ENCODE measurements at regions not wholly inside any gene's neighbourhood (a gene's known extent, or its start where the extent isn't known, plus 50 kb on each side); places are given as distances from the start of the nearest gene placed in this dataset.

DNA sequence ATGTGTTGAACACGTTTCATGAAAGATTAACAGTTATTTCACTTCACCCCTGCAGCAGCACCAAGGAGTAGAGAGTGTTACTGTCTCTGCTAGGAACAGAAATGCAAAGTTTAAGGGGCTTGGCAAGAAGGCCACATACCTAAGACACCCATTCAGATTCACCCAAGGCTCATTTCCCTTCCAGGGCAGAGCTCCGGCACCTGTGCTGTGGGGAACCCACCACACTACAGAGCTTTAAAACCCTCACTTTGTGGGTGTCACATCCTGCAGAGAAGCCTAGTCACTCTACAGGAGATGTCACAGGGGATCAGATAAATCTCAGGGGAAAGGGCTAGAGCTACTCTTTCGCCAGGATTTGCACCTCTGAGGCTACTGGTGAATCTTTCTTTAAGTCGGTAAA, 176.1 kb upstream of the KLF6 start:
- Histone ChIP-seq H3K9me3 (no peaks in the 10 kb centered on the region), H3K27ac (no peak overlapping the region), H3K4me1 (peaks cover 0 to 25% (median 17%) of the 10 kb centered on the region in 4 donors), H3K27me3 (no peaks in the 10 kb centered on the region), H3K36me3 (no peaks in the 10 kb centered on the region), H3K4me3 (no peak overlapping the region)
- WGBS, 2 donors (ENCODE audit: low coverage in 1 of 2): 57 to 79% methylated on average over 1 to 4 of the region's 4 CpGs
- TF ChIP-seq, protein P1, sequence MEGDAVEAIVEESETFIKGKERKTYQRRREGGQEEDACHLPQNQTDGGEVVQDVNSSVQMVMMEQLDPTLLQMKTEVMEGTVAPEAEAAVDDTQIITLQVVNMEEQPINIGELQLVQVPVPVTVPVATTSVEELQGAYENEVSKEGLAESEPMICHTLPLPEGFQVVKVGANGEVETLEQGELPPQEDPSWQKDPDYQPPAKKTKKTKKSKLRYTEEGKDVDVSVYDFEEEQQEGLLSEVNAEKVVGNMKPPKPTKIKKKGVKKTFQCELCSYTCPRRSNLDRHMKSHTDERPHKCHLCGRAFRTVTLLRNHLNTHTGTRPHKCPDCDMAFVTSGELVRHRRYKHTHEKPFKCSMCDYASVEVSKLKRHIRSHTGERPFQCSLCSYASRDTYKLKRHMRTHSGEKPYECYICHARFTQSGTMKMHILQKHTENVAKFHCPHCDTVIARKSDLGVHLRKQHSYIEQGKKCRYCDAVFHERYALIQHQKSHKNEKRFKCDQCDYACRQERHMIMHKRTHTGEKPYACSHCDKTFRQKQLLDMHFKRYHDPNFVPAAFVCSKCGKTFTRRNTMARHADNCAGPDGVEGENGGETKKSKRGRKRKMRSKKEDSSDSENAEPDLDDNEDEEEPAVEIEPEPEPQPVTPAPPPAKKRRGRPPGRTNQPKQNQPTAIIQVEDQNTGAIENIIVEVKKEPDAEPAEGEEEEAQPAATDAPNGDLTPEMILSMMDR (IDR thresholded peaks at IDR 0.05): no peak
- TF ChIP-seq POLR2A (IDR thresholded peaks at IDR 0.05) (no peak), EP300 (IDR thresholded peaks at IDR 0.05; ENCODE audit: low read depth) (no peak), POLR2AphosphoS5 (IDR thresholded peaks at IDR 0.05) (no peak)
- intact Hi-C loops (cut with DNase I; ENCODE audit: low total_unique reads): no loop called here
- in situ Hi-C loops (cut with MboI; ENCODE audit: low pct_ligation_motif_present in 1 of 4, low pct_unique_long_range_greater_than_20kb in 1 of 4, low sequenced_read_pairs in 3 of 4): no loop called here
- DNase-seq: no peak

DNA sequence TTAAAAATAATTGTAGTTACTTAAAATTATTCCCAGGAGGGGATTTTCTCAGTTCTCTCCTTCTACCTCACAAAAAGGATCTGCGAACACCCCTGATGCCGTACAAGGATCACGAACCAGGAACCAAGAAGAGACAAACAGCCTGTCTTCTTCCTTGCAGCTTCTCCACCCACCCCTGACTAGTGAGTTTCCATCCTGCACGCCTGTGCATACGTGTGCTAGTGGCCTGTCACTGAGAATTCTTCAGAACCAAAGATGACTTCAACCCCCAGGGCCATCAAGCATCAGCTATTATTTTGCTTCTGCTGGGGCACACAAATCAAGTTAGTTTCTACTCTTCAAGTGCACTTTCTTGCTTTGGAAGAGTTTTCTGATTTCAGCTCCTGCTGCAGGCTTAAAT, 175.5 kb upstream of the KLF6 start:
- Histone ChIP-seq H3K27me3 (no peaks in the 10 kb centered on the region), H3K9me3 (no peaks in the 10 kb centered on the region), H3K4me1 (peaks cover 0 to 25% (median 17%) of the 10 kb centered on the region in 4 donors), H3K4me3 (no peak overlapping the region), H3K36me3 (no peaks in the 10 kb centered on the region), H3K27ac (no peak overlapping the region)
- in situ Hi-C loops (cut with MboI; ENCODE audit: low pct_ligation_motif_present in 1 of 4, low pct_unique_long_range_greater_than_20kb in 1 of 4, low sequenced_read_pairs in 3 of 4) (no loop called here), intact Hi-C loops (cut with DNase I; ENCODE audit: low total_unique reads) (no loop called here)
- WGBS, 2 donors (ENCODE audit: low coverage in 1 of 2): 93 to 98% methylated on average over 4 to 5 of the region's 5 CpGs
- TF ChIP-seq, protein P1 (IDR thresholded peaks at IDR 0.05): no peak
- no peak for TF ChIP-seq POLR2A (IDR thresholded peaks at IDR 0.05)
- TF ChIP-seq EP300 (IDR thresholded peaks at IDR 0.05; ENCODE audit: low read depth): no peak
- TF ChIP-seq POLR2AphosphoS5 (IDR thresholded peaks at IDR 0.05): no peak
- no peak for DNase-seq

DNA sequence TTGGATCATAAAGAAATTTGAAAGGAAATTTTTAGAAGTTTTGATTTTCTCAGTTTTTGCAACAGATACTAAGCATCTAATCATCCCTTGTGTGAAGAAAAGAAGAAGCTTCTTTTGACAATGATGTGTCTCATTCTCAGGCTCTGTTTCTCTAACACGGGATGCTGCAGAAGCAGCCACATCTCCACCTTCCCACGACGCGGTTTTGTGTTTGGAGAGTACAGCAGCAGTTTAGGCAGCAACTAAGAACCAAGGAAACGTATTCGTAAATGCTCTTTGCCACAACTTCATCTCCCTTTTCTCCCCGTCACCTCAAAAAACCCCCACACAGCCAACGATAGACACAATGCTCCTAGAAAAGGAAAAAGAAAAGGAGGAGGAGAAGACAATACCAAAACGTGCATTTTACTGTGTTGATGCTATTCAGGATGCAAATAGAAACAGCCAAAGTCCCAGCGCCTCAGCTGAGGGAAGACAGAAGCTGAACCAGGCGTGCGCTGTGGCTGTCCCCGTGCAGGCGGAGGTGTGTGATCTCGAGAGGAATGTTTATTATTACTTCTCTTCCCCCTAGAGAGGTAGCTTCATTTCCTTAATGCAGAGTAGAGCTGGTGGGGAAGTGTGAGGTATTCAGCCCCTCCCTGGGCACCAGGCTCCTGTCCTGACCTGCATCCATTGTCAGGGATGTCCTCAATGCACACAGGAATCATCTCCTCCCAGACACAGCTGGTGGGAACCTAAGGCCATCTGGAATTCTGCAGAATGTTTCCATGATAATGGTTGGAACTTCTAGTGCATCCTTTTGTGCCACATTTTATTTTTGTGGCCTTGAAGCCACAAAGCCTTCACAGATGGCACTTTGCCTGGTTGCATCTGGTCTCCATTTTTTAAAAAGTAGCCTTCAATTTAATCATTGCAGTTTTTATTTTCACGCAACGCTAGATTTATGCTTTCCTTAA, 174.6 kb upstream of the KLF6 start:
- Histone ChIP-seq H3K27ac (no peak overlapping the region), H3K36me3 (no peaks in the 10 kb centered on the region), H3K9me3 (no peaks in the 10 kb centered on the region), H3K27me3 (no peaks in the 10 kb centered on the region), H3K4me3 (no peak overlapping the region), H3K4me1 (peaks cover 0 to 19% (median 14%) of the 10 kb centered on the region in 4 donors)
- DNase-seq: no peak
- WGBS, 2 donors (ENCODE audit: low coverage in 1 of 2): 67 to 80% methylated on average over 12 to 17 of the region's 17 CpGs
- intact Hi-C loops (cut with DNase I; ENCODE audit: low total_unique reads): no loop called here
- in situ Hi-C loops (cut with MboI; ENCODE audit: low pct_ligation_motif_present in 1 of 4, low pct_unique_long_range_greater_than_20kb in 1 of 4, low sequenced_read_pairs in 3 of 4): no loop called here
- TF ChIP-seq, protein P1 (IDR thresholded peaks at IDR 0.05): no peak
- no peak for TF ChIP-seq POLR2AphosphoS5 (IDR thresholded peaks at IDR 0.05)
- no peak for TF ChIP-seq POLR2A (IDR thresholded peaks at IDR 0.05)
- no peak for TF ChIP-seq EP300 (IDR thresholded peaks at IDR 0.05; ENCODE audit: low read depth)

DNA sequence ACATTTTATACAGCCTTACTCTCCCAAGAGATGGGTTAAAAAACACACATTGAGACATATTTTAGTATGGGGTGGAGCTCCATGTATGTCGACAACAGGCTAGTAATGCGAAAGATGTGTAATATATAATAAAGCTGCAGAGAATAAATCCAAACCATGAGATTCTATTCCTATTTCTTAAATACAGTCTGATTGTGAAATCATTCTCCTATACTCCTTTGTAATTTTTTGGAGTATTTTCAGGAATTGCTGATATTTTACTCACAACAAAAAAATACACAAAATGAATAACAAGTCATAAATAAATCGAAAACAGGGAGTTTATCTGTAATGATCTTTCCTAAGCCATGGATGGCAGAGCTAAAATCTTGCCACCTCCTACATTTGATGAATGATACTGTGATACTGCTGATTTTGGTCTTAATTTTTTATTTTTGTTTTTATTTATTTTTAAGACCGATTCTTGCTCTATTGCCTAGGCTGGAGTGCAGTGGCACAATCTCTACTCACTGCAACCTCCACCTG, 173.5 kb upstream of the KLF6 start:
- Histone ChIP-seq H3K9me3 (no peaks in the 10 kb centered on the region), H3K4me3 (no peak overlapping the region), H3K36me3 (no peaks in the 10 kb centered on the region), H3K27ac (no peak overlapping the region), H3K4me1 (peaks cover 0 to 10% (median 6%) of the 10 kb centered on the region in 4 donors), H3K27me3 (no peaks in the 10 kb centered on the region)
- in situ Hi-C loops (cut with MboI; ENCODE audit: low pct_ligation_motif_present in 1 of 4, low pct_unique_long_range_greater_than_20kb in 1 of 4, low sequenced_read_pairs in 3 of 4): no loop called here
- 77 to 89% methylated on average over 4 of the region's 4 CpGs for WGBS, 2 donors (ENCODE audit: low coverage in 1 of 2)
- intact Hi-C loops (cut with DNase I; ENCODE audit: low total_unique reads): no loop called here
- no peak for DNase-seq
- TF ChIP-seq, protein P1 (IDR thresholded peaks at IDR 0.05): no peak
